ENCODE measurements at regions not wholly inside any gene's neighbourhood (a gene's known extent, or its start where the extent isn't known, plus 50 kb on each side); places are given as distances from the start of the nearest gene placed in this dataset.
A peak's percentile ranks its signal among the peaks of the same experiment; 100 is the strongest.
"Not testable (repeated sequence)": the region's sequence is repeated elsewhere in the genome, so short reads cannot be mapped to it uniquely, and the experiment has no call there.

- no peak for DNase-seq
Observed at GRCh38 chr4:19092797-19093196, 1071.2 kb upstream of the LCORL start.

GRCh38 chr4:19074036-19074435 lies 1052.5 kb upstream of the LCORL start:
- no peak for DNase-seq

GRCh38 chr4:19063662-19064061 lies 1042.1 kb upstream of the LCORL start:
- no peak for DNase-seq

GRCh38 chr4:19054916-19055315 lies 1033.4 kb upstream of the LCORL start:
- DNase-seq = no peak

GRCh38 chr4:19051831-19052230 lies 1030.3 kb upstream of the LCORL start:
- no peak for DNase-seq

GRCh38 chr4:19047279-19047880 lies 1025.8 kb upstream of the LCORL start:
- no peak for DNase-seq

- DNase-seq = no peak
Observed at GRCh38 chr4:19039816-19040215, 1018.3 kb upstream of the LCORL start.

- DNase-seq = peak in 1 of 58 donors; percentile 31
Observed at GRCh38 chr4:19038231-19038630, 1016.7 kb upstream of the LCORL start.

- no peak for DNase-seq
Observed at GRCh38 chr4:19033816-19034733, 1012.5 kb upstream of the LCORL start.

GRCh38 chr4:19030536-19030935 lies 1009.0 kb upstream of the LCORL start:
- DNase-seq = no peak

GRCh38 chr4:19030048-19030447 lies 1008.5 kb upstream of the LCORL start:
- no peak for DNase-seq

GRCh38 chr4:19026281-19026680 lies 1004.7 kb upstream of the LCORL start:
- DNase-seq = peak in 32 of 58 donors; percentile 0 to 54 (median 16)

- no peak for DNase-seq
Observed at GRCh38 chr4:19025031-19025430, 1003.5 kb upstream of the LCORL start.

- no peak for DNase-seq
Observed at GRCh38 chr4:19024047-19024446, 1002.5 kb upstream of the LCORL start.

GRCh38 chr4:19021617-19022016 lies 1000.1 kb upstream of the LCORL start:
- DNase-seq = no peak

GRCh38 chr4:19016550-19016949 lies 995.0 kb upstream of the LCORL start:
- not testable (repeated sequence) for DNase-seq

- DNase-seq = no peak
Observed at GRCh38 chr4:19014594-19014993, 993.0 kb upstream of the LCORL start.

- no peak for DNase-seq
Observed at GRCh38 chr4:19010761-19011160, 989.2 kb upstream of the LCORL start.

GRCh38 chr4:19009881-19010280 lies 988.3 kb upstream of the LCORL start:
- DNase-seq = no peak

GRCh38 chr4:19005211-19005610 lies 983.7 kb upstream of the LCORL start:
- no peak for DNase-seq

- no peak for DNase-seq
Observed at GRCh38 chr4:19002170-19002569, 980.6 kb upstream of the LCORL start.

- DNase-seq = no peak
Observed at GRCh38 chr4:18999595-18999994, 978.0 kb upstream of the LCORL start.

- DNase-seq = no peak
Observed at GRCh38 chr4:18981234-18981615, 959.7 kb upstream of the LCORL start.

Measured in anterior cingulate cortex (tissue), 58 donors.